Nephron progenitor cell (in vitro differentiated cells): ENCODE measurements at regions not wholly inside any gene's neighbourhood (a gene's known extent, or its start where the extent isn't known, plus 50 kb on each side); places are given as distances from the start of the nearest gene placed in this dataset.
"Not testable (repeated sequence)": the region's sequence is repeated elsewhere in the genome, so short reads cannot be mapped to it uniquely, and the experiment has no call there.

Experiments used
- DNase-seq: peaks from one replicate; pipeline ENCODE4 v3.0.0; 2021
- H3K27ac Mint-ChIP-seq: 2 replicates; pipeline ENCODE4 v1.8.0; 2021; ENCODE audit warnings: mild to moderate bottlenecking, moderate library complexity, mixed read lengths
- H3K27me3 Mint-ChIP-seq: 2 replicates; pipeline ENCODE4 v1.8.0; 2021; ENCODE audit warnings: mild to moderate bottlenecking, low read depth, mixed read lengths; ENCODE audit not compliant: poor library complexity
- H3K36me3 Mint-ChIP-seq: 2 replicates; pipeline ENCODE4 v1.8.0; 2021; ENCODE audit warnings: low read depth, mixed read lengths
- H3K4me1 Mint-ChIP-seq: 2 replicates; pipeline ENCODE4 v1.8.0; 2021; ENCODE audit warnings: mixed read lengths
- H3K4me3 Mint-ChIP-seq: 2 replicates; pipeline ENCODE4 v1.8.0; 2021; ENCODE audit warnings: mild to moderate bottlenecking, moderate library complexity, mixed read lengths
- H3K9me3 Mint-ChIP-seq: 2 replicates; pipeline ENCODE4 v1.8.0; 2021; ENCODE audit warnings: mild to moderate bottlenecking, moderate library complexity, mixed read lengths
- CTCF ChIP-seq: fragments of 200-600 bp; sonication (generic); IDR thresholded peaks from 2 replicates; pipeline ENCODE4 v1.5.0; 2021; ENCODE audit warnings: antibody characterized with exemption

- no peak for TF ChIP-seq CTCF
- peaks cover 1% of the 10 kb centered on the region for H3K27me3 Mint-ChIP-seq
- no peak overlapping the region for H3K4me3 Mint-ChIP-seq
- H3K9me3 Mint-ChIP-seq: peaks cover 17% of the 10 kb centered on the region
- H3K4me1 Mint-ChIP-seq: peaks cover 4% of the 10 kb centered on the region
- DNase-seq: no peak
- H3K27ac Mint-ChIP-seq: no peak overlapping the region
- no peaks in the 10 kb centered on the region for H3K36me3 Mint-ChIP-seq
These were observed 105.7 kb upstream of the RANBP3L start for GRCh38 chr5:36407396-36407795.

GRCh38 chr5:36409711-36410110, 108.0 kb upstream of the RANBP3L start:
- H3K4me1 Mint-ChIP-seq, H3K4me3 Mint-ChIP-seq, DNase-seq, H3K27ac Mint-ChIP-seq, H3K36me3 Mint-ChIP-seq, H3K27me3 Mint-ChIP-seq: not testable (repeated sequence)
- H3K9me3 Mint-ChIP-seq: peaks cover 17% of the 10 kb centered on the region

- not testable (repeated sequence) for H3K27me3 Mint-ChIP-seq, H3K4me1 Mint-ChIP-seq, DNase-seq, H3K36me3 Mint-ChIP-seq, H3K27ac Mint-ChIP-seq, H3K4me3 Mint-ChIP-seq
- peaks cover 17% of the 10 kb centered on the region for H3K9me3 Mint-ChIP-seq
These were observed 109.0 kb upstream of the RANBP3L start for GRCh38 chr5:36410672-36411071.

GRCh38 chr5:36414869-36415282, 113.2 kb upstream of the RANBP3L start:
- H3K27me3 Mint-ChIP-seq: peaks cover 11% of the 10 kb centered on the region
- TF ChIP-seq CTCF: peak; percentile 72
- H3K27ac Mint-ChIP-seq: no peak overlapping the region
- H3K36me3 Mint-ChIP-seq: no peaks in the 10 kb centered on the region
- peaks cover 8% of the 10 kb centered on the region for H3K9me3 Mint-ChIP-seq
- no peak overlapping the region for H3K4me3 Mint-ChIP-seq
- no peaks in the 10 kb centered on the region for H3K4me1 Mint-ChIP-seq
- peak; percentile 12 for DNase-seq

GRCh38 chr5:36416605-36417004, 114.9 kb upstream of the RANBP3L start:
- no peak for TF ChIP-seq CTCF
- no peaks in the 10 kb centered on the region for H3K4me1 Mint-ChIP-seq
- H3K36me3 Mint-ChIP-seq: no peaks in the 10 kb centered on the region
- H3K9me3 Mint-ChIP-seq: no peaks in the 10 kb centered on the region
- H3K27ac Mint-ChIP-seq: no peak overlapping the region
- H3K27me3 Mint-ChIP-seq: peaks cover 11% of the 10 kb centered on the region
- no peak overlapping the region for H3K4me3 Mint-ChIP-seq
- no peak for DNase-seq

- peaks cover 11% of the 10 kb centered on the region for H3K27me3 Mint-ChIP-seq
- no peak for TF ChIP-seq CTCF
- DNase-seq: no peak
These were observed 115.5 kb upstream of the RANBP3L start for GRCh38 chr5:36417221-36417620.

GRCh38 chr5:36417668-36418067, 116.0 kb upstream of the RANBP3L start:
- H3K36me3 Mint-ChIP-seq: no peaks in the 10 kb centered on the region
- peaks cover 7% of the 10 kb centered on the region for H3K27me3 Mint-ChIP-seq
- DNase-seq: no peak
- no peak for TF ChIP-seq CTCF
- H3K27ac Mint-ChIP-seq: no peak overlapping the region
- H3K4me3 Mint-ChIP-seq: no peak overlapping the region
- peaks cover under 1% of the 10 kb centered on the region for H3K4me1 Mint-ChIP-seq
- no peaks in the 10 kb centered on the region for H3K9me3 Mint-ChIP-seq

More at GRCh38 chr5:36417221-36417620, 115.5 kb upstream of the RANBP3L start:
- H3K9me3 Mint-ChIP-seq: no peaks in the 10 kb centered on the region
- no peak overlapping the region for H3K4me3 Mint-ChIP-seq
- no peaks in the 10 kb centered on the region for H3K4me1 Mint-ChIP-seq
- H3K27ac Mint-ChIP-seq: no peak overlapping the region
- no peaks in the 10 kb centered on the region for H3K36me3 Mint-ChIP-seq
